ENCODE measurements at regions not wholly inside any gene's neighbourhood (a gene's known extent, or its start where the extent isn't known, plus 50 kb on each side); places are given as distances from the start of the nearest gene placed in this dataset.

- no peak for TF ChIP-seq CTCF (IDR thresholded peaks at IDR 0.05)
- TF ChIP-seq POLR2AphosphoS5 (IDR thresholded peaks at IDR 0.05) = no peak
These were observed 277.6 kb downstream of the ZNF608 start for GRCh38 chr5:124468671-124469411.

All from stomach (tissue), 4 donors.